CD4-positive, alpha-beta T cell (primary cell): ENCODE measurements at regions not wholly inside any gene's neighbourhood (a gene's known extent, or its start where the extent isn't known, plus 50 kb on each side); places are given as distances from the start of the nearest gene placed in this dataset.

Experiments used
- ATAC-seq: fragments of 200-7000 bp; cut with Tn5 transposase; one replicate; pipeline ENCODE4 v1.10.0; 2022; ENCODE audit warnings: mild to moderate bottlenecking; ENCODE audit not compliant: poor library complexity
- CTCF ChIA-PET: fragments of 350-600 bp; sonication (Branson Sonifier 250); formaldehyde crosslinking; loops from one replicate; lab custom pipeline; 2021; ENCODE audit warnings: antibody characterized with exemption, inconsistent platforms; lab: Charles Lee
- POLR2A ChIA-PET: fragments of 350-600 bp; sonication (Branson Sonifier 250); formaldehyde crosslinking; loops from one replicate; lab custom pipeline; 2021; ENCODE audit warnings: antibody characterized with exemption, inconsistent platforms; lab: Charles Lee
- DNase-seq, 14 experiments: peaks; one replicate each; pipeline ENCODE4 v3.0.0-alpha.2; 2013 to 2020; ENCODE audit warnings: mixed read lengths in 2 of 14
- H3K27ac ChIP-seq, 2 donors: one replicate each; pipeline versions ENCODE4 v1.5.1 to v1.7.0; 2013; ENCODE audit warnings: low read length in 2 of 2, low read depth in 1 of 2, mild to moderate bottlenecking in 1 of 2
- H3K27me3 ChIP-seq, 2 experiments: 1 replicate in 1 of 2; 2 replicates in 1 of 2; pipeline versions ENCODE4 v1.6.1 to v1.7.0; 2013; ENCODE audit warnings: low read length in 2 of 2, control low read depth in 1 of 2, mild to moderate bottlenecking in 1 of 2, moderate library complexity in 1 of 2; ENCODE audit not compliant: insufficient read depth in 2 of 2, control insufficient read depth in 1 of 2
- H3K36me3 ChIP-seq: one replicate; pipeline ENCODE4 v1.6.1; 2013; ENCODE audit warnings: low read length, control low read depth; ENCODE audit not compliant: insufficient read depth
- H3K4me1 ChIP-seq: one replicate; pipeline ENCODE4 v1.6.1; 2013; ENCODE audit warnings: low read length, control low read depth; ENCODE audit not compliant: insufficient read depth
- H3K4me3 ChIP-seq: one replicate; pipeline ENCODE4 v1.5.1; 2013; ENCODE audit warnings: mild to moderate bottlenecking, low read length, moderate library complexity
- H3K9me3 ChIP-seq, 2 experiments: 1 replicate in 1 of 2; 2 replicates in 1 of 2; pipeline versions ENCODE4 v1.6.1 to v1.7.0; 2013; ENCODE audit warnings: low read length in 2 of 2, mild to moderate bottlenecking in 2 of 2, control low read depth in 1 of 2, moderate library complexity in 1 of 2; ENCODE audit not compliant: control insufficient read depth in 1 of 2, insufficient read depth in 1 of 2
- H3K27ac Mint-ChIP-seq: one replicate; pipeline ENCODE4 v1.8.0; 2020; ENCODE audit warnings: mixed read lengths
- H3K27me3 Mint-ChIP-seq: one replicate; pipeline ENCODE4 v1.8.0; 2021; ENCODE audit warnings: mixed read lengths
- H3K36me3 Mint-ChIP-seq: one replicate; pipeline ENCODE4 v1.8.0; 2021; ENCODE audit warnings: low read depth, mixed read lengths
- H3K4me1 Mint-ChIP-seq: one replicate; pipeline ENCODE4 v1.8.0; 2021; ENCODE audit warnings: low read depth, mixed read lengths
- H3K4me3 Mint-ChIP-seq: one replicate; pipeline ENCODE4 v1.8.0; 2020; ENCODE audit warnings: mild to moderate bottlenecking, mixed read lengths
- H3K9me3 Mint-ChIP-seq: one replicate; pipeline ENCODE4 v1.8.0; 2020; ENCODE audit warnings: mixed read lengths
- CTCF ChIP-seq: fragments of 200-600 bp; IDR thresholded peaks from one replicate; pipeline ENCODE4 v1.8.0; 2022; ENCODE audit warnings: antibody characterized with exemption, mild to moderate bottlenecking
- intact Hi-C, 2 experiments: fragments of 100-400 bp; cut with DNase I in 1 of 2; cut with micrococcal nuclease in 1 of 2; formaldehyde crosslinking; loops; one replicate each; pipeline versions ENCODE4 v1.15.1 to v1.9.0; 2023 to 2025; cut with DNase I, micrococcal nuclease

GRCh38 chr3:5305684-5305989, 118.1 kb downstream of the EDEM1 start:
- POLR2A ChIA-PET, result no interaction called here
- no peak overlapping the region for H3K27ac ChIP-seq
- intact Hi-C loops, result no loop called here
- no peaks in the 10 kb centered on the region for H3K9me3 Mint-ChIP-seq
- H3K9me3 ChIP-seq, result no peaks in the 10 kb centered on the region
- no peak for TF ChIP-seq CTCF
- no peak overlapping the region for H3K4me3 Mint-ChIP-seq
- no peak overlapping the region for H3K4me3 ChIP-seq
- no peaks in the 10 kb centered on the region for H3K4me1 ChIP-seq
- H3K27me3 ChIP-seq, result no peaks in the 10 kb centered on the region
- no peaks in the 10 kb centered on the region for H3K27me3 Mint-ChIP-seq
- CTCF ChIA-PET, result no interaction called here
- no peaks in the 10 kb centered on the region for H3K36me3 ChIP-seq
- no peaks in the 10 kb centered on the region for H3K4me1 Mint-ChIP-seq
- no peak for ATAC-seq
- H3K36me3 Mint-ChIP-seq, result no peaks in the 10 kb centered on the region
- DNase-seq, result no peak
- H3K27ac Mint-ChIP-seq, result no peak overlapping the region

- H3K4me3 Mint-ChIP-seq, result no peak overlapping the region
- no peaks in the 10 kb centered on the region for H3K9me3 ChIP-seq
- H3K4me3 ChIP-seq, result no peak overlapping the region
- no peaks in the 10 kb centered on the region for H3K4me1 Mint-ChIP-seq
- intact Hi-C loops, result no loop called here
- H3K36me3 Mint-ChIP-seq, result no peaks in the 10 kb centered on the region
- POLR2A ChIA-PET, result no interaction called here
- H3K4me1 ChIP-seq, result no peaks in the 10 kb centered on the region
- no peaks in the 10 kb centered on the region for H3K36me3 ChIP-seq
- DNase-seq (no peak), ATAC-seq (no peak)
- no peaks in the 10 kb centered on the region for H3K9me3 Mint-ChIP-seq
- no peak overlapping the region for H3K27ac ChIP-seq
- TF ChIP-seq CTCF, result no peak
- no peaks in the 10 kb centered on the region for H3K27me3 ChIP-seq
- H3K27me3 Mint-ChIP-seq, result no peaks in the 10 kb centered on the region
- CTCF ChIA-PET, result interaction anchor here (0.7 kb wide), 1 partner anchor 23 kb away, joined by 3 read pairs; no protein-coding TSS in a partner anchor
- H3K27ac Mint-ChIP-seq, result no peak overlapping the region
Measured at GRCh38 chr3:5309171-5309570, 121.7 kb downstream of the EDEM1 start.

DNA sequence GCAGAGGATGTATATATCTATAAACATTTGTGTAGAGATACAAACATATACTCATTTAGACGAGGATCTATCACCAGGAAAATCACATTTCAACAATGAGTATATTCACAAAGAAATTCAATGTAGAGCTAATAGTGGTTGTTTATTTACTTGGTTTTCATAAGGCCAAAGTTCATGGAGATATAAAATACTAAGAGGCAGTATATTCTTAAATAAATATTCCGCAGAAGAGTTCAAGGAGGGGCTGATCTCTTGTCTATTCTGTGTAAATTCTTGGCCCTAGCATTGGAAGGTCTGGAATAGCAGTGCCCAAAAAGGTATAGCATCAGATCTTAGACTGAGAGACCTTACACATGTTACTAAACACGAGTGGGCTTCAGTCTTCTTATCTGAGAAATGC, 122.1 kb downstream of the EDEM1 start:
- no peaks in the 10 kb centered on the region for H3K4me1 ChIP-seq
- H3K9me3 ChIP-seq, result no peaks in the 10 kb centered on the region
- Mint-ChIP-seq H3K27ac (no peak overlapping the region), H3K36me3 (no peaks in the 10 kb centered on the region), H3K4me1 (no peaks in the 10 kb centered on the region), H3K9me3 (no peaks in the 10 kb centered on the region), H3K4me3 (no peak overlapping the region), H3K27me3 (no peaks in the 10 kb centered on the region)
- H3K27ac ChIP-seq, result no peak overlapping the region
- no peaks in the 10 kb centered on the region for H3K27me3 ChIP-seq
- no peaks in the 10 kb centered on the region for H3K36me3 ChIP-seq
- ChIA-PET POLR2A (no interaction called here), CTCF (no interaction called here)
- no peak for TF ChIP-seq CTCF
- intact Hi-C loops, result no loop called here
- DNase-seq (no peak), ATAC-seq (no peak)
- H3K4me3 ChIP-seq, result no peak overlapping the region
